Epidermal melanocyte (primary cell): ENCODE measurements at regions not wholly inside any gene's neighbourhood (a gene's known extent, or its start where the extent isn't known, plus 50 kb on each side); places are given as distances from the start of the nearest gene placed in this dataset.
"Not testable (repeated sequence)": the region's sequence is repeated elsewhere in the genome, so short reads cannot be mapped to it uniquely, and the experiment has no call there.

Source experiments
- DNase-seq: peaks from one replicate; pipeline ENCODE4 v3.0.0; 2011; ENCODE audit warnings: low spot score; ENCODE audit not compliant: insufficient read length

DNA sequence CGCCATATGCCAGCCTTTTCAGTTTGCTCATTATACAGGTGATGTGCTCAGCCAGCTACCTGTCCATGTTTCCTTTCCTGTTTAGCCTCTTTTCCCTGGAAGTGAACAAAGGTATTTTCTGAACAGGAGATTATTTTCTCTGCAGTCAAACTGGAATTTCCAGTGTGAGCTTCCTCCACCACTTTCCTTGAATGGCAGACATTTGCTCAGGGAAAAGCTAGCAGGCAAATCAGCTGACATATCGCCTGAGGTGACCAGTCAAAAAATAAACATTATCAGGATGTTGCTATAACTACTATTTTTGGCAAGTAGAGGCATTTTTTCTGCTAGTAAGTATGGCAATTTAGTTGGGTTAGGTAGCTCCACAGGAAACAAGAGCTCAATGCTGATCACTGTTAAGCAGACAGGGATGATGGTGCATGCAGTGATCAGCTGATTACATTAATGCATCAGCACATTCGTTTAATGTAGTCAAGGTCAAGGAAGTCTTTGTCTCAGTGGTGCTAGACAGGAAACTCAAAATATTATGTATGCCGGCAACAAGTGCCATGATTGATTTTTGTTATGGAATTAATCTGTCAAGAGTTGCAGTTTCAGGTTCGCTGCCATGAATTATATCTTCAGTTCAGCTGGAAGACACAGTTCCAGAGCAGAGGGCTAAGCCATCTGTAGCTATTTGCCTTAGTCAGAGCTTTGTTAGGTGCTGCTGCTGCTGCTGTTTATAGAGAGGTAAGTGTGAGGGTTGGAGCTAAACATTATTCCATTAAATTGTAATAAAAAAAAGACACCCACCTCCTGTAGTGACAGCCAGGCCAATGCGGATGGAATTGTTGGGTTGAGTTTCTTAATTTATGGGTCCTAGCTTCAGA is 179.7 kb upstream of the ST6GALNAC5 start:
- peak; percentile 50 for DNase-seq

- DNase-seq: no peak
Measured at GRCh38 chr1:76690766-76691165, 176.5 kb upstream of the ST6GALNAC5 start.

DNA sequence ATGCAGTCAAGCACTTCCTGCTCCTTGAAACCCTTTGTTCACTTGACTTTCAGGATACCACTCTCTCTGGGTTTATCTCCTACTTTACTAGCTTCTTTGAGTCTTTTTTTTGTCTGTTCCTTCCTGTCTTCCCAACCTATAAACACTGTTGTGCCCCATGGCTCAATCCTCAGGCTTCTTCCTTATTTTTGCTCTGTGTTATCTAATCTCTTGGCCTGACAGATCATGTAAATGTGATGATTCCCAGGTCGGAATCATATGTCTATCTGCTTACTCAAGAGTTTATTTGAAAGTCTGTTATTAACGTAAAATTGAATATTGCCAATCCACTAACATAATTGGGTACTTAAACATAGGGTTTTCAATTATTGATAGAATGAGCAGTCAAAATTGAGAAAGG is 171.7 kb upstream of the ST6GALNAC5 start:
- no peak for DNase-seq

- DNase-seq: no peak
Measured at GRCh38 chr1:76697361-76697760, 169.9 kb upstream of the ST6GALNAC5 start.

- DNase-seq: not testable (repeated sequence)
Measured at GRCh38 chr1:76699646-76700045, 167.6 kb upstream of the ST6GALNAC5 start.

GRCh38 chr1:76700200-76700599 is 167.1 kb upstream of the ST6GALNAC5 start:
- not testable (repeated sequence) for DNase-seq

- DNase-seq: no peak
Measured at GRCh38 chr1:76705560-76705959, 161.7 kb upstream of the ST6GALNAC5 start.

- no peak for DNase-seq
Measured at GRCh38 chr1:76713535-76713934, 153.7 kb upstream of the ST6GALNAC5 start.

DNA sequence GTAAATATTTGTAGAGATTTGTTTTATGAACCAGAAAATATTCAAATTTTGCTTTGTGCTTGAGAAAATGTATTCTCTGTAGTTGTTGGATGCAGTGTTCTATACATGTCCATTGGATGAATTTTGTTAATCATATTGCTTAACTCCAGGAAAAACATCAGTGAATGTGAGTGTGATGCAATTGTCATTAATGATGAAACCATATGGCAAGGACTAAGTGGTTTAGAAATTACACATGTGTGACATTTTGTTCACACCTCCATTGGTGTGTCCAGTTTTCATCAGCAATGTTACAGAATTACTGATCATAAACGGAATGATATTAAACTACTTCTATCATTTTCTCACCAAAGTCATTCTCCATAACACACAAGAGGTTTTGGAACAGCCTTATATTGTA is 151.8 kb upstream of the ST6GALNAC5 start:
- DNase-seq: no peak

- DNase-seq: no peak
Measured at GRCh38 chr1:76723949-76724348, 143.3 kb upstream of the ST6GALNAC5 start.

DNA sequence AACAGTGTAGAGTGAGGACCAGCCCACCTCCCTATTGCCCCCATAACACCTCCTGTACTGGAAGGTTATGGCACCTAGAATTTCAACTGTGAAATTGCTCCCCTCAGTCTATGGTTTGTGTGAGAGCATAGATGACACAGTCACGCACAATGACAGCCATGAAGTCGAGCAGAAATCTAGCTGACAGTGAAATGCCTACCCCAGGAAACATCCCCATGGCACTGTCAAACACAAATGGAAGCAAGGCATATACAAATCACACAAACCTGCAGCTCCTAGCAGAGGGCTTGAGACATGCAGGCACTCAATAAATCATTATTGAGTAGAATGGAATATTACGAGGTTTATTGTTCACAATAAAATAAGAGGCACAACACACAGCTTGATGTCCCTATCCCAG is 142.5 kb upstream of the ST6GALNAC5 start:
- DNase-seq: no peak

DNA sequence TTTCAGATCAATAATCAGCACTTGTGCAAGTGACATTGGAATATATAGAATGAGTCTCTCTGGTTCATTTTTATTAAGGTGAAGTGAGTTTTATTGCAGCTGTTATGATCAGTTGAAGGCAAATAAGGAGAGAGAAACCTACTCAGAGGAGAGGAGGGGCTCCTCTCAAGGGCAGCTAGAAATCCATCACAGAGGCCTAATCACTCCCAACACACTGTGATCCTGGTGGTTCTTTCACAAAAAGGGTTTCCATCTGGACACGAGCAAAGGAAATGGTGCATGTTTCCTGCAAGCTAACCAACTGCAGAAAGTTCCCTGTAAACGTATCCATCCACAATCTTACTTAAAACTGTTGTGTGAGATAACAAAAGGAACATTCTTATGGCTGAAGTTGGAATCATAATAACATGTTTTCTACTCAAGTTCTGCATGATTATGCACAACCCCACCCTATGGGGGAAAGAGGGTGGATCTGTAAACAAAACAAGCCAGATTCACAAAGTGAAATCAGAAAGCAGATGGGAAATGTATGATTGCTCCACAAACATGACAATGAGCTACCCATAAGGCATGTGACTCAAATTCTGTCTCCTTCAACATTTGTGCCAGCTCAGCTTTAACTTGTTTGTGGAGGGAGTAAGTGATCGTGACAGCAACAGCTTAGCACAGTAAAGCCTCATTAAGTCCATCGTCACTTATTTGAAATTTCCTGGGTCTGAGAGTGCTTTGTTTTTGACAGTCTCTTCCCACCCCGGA is 141.2 kb upstream of the ST6GALNAC5 start:
- DNase-seq: no peak

DNA sequence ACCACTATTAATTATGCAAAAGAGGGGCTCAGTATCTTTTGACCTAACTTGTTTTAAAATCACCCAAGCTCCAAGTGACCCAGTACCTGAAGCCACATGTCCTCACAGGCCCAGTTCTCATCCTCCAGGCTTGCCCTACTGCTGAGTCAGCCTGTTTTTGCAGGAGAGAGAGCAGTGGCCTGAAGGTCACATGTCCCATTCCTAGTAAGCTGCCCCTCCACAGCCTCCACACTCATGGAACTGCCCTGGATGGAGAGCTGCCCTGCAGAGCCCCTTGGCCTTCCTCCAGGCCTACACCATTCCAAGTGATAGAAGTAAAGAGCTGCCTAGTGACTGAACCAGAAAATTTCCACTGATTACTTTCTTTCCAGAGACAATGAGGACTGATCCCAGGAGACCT is 139.8 kb upstream of the ST6GALNAC5 start:
- no peak for DNase-seq

GRCh38 chr1:76729142-76729541 is 138.1 kb upstream of the ST6GALNAC5 start:
- no peak for DNase-seq

- no peak for DNase-seq
Measured at GRCh38 chr1:76730027-76730426, 137.3 kb upstream of the ST6GALNAC5 start.

DNA sequence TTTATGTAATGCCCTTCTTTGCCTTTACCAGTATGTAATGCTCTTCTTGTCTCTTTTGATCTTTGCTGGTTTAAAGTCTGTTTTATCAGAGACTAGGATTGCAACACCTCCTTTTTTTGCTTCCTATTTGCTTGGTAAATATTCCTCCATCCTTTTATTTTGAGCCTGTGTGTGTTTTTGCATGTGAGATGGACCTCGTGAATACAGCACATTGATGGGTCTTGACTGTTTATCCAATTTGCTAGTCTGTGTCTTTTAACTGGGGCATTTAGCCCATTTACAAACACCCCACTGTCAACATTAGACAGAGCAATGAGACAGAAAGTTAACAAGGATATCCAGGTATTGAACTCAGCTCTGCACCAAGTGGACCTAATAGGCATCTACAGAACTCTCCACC is 128.9 kb upstream of the ST6GALNAC5 start:
- not testable (repeated sequence) for DNase-seq

DNA sequence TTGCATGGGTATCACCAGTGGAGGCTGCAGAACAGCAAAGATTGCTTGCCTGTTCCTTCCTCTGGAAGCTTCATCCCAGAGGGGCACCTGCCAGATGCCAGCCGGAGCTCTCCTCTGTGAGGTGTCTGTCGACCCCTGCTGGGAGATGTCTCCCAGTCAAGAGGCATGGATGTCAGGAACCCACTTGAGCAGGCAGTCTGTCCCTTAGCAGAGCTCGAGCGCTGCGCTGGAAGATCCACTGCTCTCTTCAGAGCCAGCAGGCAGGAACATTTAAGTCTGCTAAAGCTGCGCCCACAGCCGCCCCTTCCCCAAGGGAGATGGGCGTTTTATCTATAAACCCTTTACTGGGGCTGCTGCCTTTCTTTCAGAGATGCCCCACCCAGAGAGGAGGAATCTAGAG is 126.3 kb upstream of the ST6GALNAC5 start:
- not testable (repeated sequence) for DNase-seq

DNA sequence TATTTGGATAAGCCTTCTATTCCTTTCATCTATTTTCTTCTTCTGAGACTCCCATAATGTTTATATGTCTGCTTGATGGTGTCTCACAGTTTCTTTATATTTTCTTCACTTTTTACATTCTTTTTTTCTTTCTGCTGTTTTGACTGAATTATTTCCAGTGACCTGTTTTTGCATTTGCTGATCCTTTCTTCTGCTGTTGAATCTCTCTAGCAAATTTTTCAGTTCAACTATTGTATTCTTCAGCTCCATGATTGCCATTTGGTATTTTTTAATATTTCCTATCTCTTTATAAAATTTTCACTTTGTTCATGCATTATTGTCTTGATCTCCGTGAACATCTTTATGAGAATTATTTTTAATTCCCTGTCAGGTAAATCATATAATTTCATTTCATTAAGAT is 122.3 kb upstream of the ST6GALNAC5 start:
- DNase-seq: no peak

DNA sequence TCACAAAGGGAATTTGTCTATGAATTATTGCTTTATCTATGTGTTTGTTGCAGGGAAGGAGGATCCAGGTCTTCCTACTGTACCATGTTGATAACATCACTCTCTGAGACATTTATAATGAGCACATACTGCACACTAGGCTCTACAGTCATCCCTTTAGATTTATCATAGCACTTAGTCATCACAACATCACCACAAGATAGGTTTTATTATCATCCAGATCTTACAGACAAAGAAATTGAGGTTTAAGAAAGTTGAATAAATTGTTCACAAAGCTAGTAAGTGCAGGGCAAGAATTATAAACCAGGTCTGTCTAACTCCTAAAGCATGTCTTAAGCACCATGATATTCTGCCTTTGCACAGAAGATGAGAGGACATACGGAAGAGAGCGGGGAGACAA is 121.1 kb upstream of the ST6GALNAC5 start:
- DNase-seq: no peak

DNA sequence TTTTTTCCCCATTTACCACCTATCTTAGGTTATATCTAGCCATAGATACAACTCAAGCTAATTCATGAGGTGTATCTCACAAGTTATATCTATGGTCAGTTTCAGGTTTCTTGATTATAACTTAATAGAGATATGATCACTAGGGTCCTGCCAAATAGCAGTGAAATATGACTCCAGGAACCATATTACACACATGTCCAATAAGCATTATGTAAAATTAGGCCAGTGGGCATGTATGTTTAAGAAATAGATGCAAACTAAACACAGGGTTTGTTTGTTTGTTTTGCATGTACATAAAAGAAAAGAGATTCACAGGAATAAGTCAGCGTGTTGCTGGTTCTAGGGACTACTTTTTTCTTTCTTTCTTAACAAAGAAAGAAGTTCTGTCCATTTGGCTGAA is 112.5 kb upstream of the ST6GALNAC5 start:
- DNase-seq: no peak

DNA sequence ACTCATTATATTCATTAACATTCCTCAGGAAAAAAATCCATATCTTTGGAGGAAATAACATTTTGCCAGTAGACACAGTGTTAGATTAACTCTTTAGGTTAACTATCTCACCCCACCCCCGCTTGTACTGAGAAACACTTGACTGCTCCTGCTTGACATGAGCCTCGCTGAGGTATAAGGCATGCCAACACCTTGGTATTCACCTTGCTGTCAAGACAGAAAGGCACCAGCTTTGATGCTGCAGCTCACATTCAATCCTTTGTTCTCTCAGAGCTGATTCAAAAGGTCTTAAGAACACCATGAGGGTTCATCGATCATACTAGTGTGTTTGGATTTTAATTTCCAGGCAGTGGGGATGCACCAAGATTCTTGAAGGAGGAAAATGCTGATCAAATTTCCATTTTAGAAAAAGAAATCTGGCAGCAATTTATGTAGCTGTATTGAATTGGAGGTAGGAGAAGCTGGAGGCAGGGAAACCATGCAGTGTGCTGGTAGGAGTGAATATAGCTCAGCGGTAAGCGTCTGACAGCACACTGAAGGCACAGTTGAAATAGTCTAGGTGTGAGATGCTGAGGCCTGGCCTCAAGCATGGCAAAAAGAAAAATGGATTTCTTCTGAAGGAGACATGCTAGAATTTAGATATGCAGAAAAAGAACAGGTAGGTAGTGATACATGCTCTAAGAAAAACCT is 108.0 kb upstream of the ST6GALNAC5 start:
- no peak for DNase-seq

DNA sequence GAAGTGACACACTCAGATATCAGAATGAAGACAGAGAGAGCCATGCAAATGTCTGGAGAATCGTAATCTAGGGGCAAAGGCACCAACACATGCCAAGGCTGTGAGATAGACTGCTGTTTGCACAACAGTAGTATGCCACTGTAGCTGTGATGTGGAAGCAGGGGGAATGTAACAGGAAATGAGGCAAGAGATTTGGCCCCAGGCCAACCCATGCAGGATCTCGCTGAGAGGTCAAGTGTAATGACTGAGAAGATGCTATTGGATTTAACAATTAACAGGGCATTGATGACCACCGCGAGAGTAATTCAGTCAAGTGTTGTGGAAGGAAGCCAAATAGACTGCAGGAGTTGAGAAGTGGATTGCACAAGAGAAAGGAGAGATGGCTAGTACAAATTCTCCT is 107.3 kb upstream of the ST6GALNAC5 start:
- peak; percentile 24 for DNase-seq
